GM23338 (cell line): ENCODE measurements at regions not wholly inside any gene's neighbourhood (a gene's known extent, or its start where the extent isn't known, plus 50 kb on each side); places are given as distances from the start of the nearest gene placed in this dataset.

Source experiments
- ATAC-seq: fragments of 200-7000 bp; cut with Tn5 transposase; 3 replicates; pipeline ENCODE4 v1.9.1; 2020
- DNase-seq: peaks from one replicate; pipeline ENCODE4 v3.0.0-alpha.2; 2015; ENCODE audit warnings: low spot score
- H2AFZ ChIP-seq: fragments of 200-600 bp; sonication (generic); 2 replicates; pipeline ENCODE4 v1.8.0; 2016; ENCODE audit warnings: antibody characterized with exemption, mild to moderate bottlenecking, moderate library complexity
- H3F3A ChIP-seq: fragments of 200-600 bp; sonication (generic); replicated peaks from 2 replicates; pipeline ENCODE4 v1.8.0; 2017; ENCODE audit warnings: antibody characterized with exemption, mixed run types, low read depth
- H3K27ac ChIP-seq: fragments of 200-600 bp; sonication (generic); 2 replicates; pipeline ENCODE4 v1.6.1; 2016; ENCODE audit warnings: low read depth
- H3K27me3 ChIP-seq: fragments of 200-600 bp; sonication (generic); 2 replicates; pipeline ENCODE4 v1.8.0; 2016; ENCODE audit warnings: mild to moderate bottlenecking, mixed run types, moderate library complexity; ENCODE audit not compliant: insufficient read depth
- H3K36me3 ChIP-seq: fragments of 200-600 bp; sonication (generic); 2 replicates; pipeline ENCODE4 v1.8.0; 2016; ENCODE audit warnings: mild to moderate bottlenecking; ENCODE audit not compliant: insufficient read depth
- H3K4me1 ChIP-seq: fragments of 200-600 bp; sonication (generic); 2 replicates; pipeline ENCODE4 v1.8.0; 2016; ENCODE audit warnings: mild to moderate bottlenecking, moderate library complexity; ENCODE audit not compliant: insufficient read depth
- H3K4me2 ChIP-seq: fragments of 200-600 bp; sonication (generic); 2 replicates; pipeline ENCODE4 v1.7.1; 2017; ENCODE audit warnings: mixed run types
- H3K4me3 ChIP-seq: fragments of 200-600 bp; sonication (generic); 2 replicates; pipeline ENCODE4 v1.6.1; 2016; ENCODE audit warnings: mixed run types
- H3K79me2 ChIP-seq: fragments of 200-600 bp; sonication (generic); replicated peaks from 2 replicates; pipeline ENCODE4 v1.8.0; 2017; ENCODE audit warnings: mild to moderate bottlenecking; ENCODE audit not compliant: insufficient read depth
- H3K9me2 ChIP-seq: fragments of 200-600 bp; sonication (generic); 2 replicates; pipeline ENCODE4 v1.8.0; 2017; ENCODE audit not compliant: insufficient read depth
- H4K20me1 ChIP-seq: fragments of 200-600 bp; sonication (generic); replicated peaks from 2 replicates; pipeline ENCODE4 v1.8.0; 2017; ENCODE audit warnings: mild to moderate bottlenecking; ENCODE audit not compliant: insufficient read depth
- H3K27ac Mint-ChIP-seq: 2 replicates; pipeline ENCODE4 v1.8.0; 2020; ENCODE audit warnings: inconsistent platforms, mild to moderate bottlenecking, moderate library complexity, mixed read lengths
- H3K27me3 Mint-ChIP-seq: 3 replicates; pipeline ENCODE4 v1.8.0; 2022; ENCODE audit warnings: low read depth, mild to moderate bottlenecking, moderate library complexity, mixed read lengths, inconsistent platforms; ENCODE audit not compliant: insufficient read depth, poor library complexity
- H3K36me3 Mint-ChIP-seq: 3 replicates; pipeline ENCODE4 v1.8.0; 2021; ENCODE audit warnings: low read depth, mild to moderate bottlenecking, inconsistent platforms, moderate library complexity, mixed read lengths
- H3K4me1 Mint-ChIP-seq: 3 replicates; pipeline ENCODE4 v1.8.0; 2020; ENCODE audit warnings: mild to moderate bottlenecking, inconsistent platforms, mixed read lengths
- H3K4me3 Mint-ChIP-seq: 3 replicates; pipeline ENCODE4 v1.8.0; 2021; ENCODE audit warnings: moderate library complexity, mild to moderate bottlenecking, inconsistent platforms, mixed read lengths
- H3K9me3 Mint-ChIP-seq: 3 replicates; pipeline ENCODE4 v1.8.0; 2020; ENCODE audit warnings: moderate library complexity, mild to moderate bottlenecking, inconsistent platforms, mixed read lengths
- EZH2 ChIP-seq: fragments of 200-600 bp; sonication (generic); IDR thresholded peaks from one replicate; pipeline ENCODE4 v1.8.0; 2017; ENCODE audit warnings: antibody characterized with exemption, mild to moderate bottlenecking, low read depth; ENCODE audit not compliant: unreplicated experiment
- EZH2phosphoT487 ChIP-seq: fragments of 200-600 bp; sonication (generic); IDR thresholded peaks from one replicate; pipeline ENCODE4 v1.8.1; 2018; ENCODE audit warnings: antibody characterized with exemption; ENCODE audit not compliant: unreplicated experiment
- JUNB ChIP-seq: IDR thresholded peaks from one replicate; pipeline ENCODE4 v1.6.1; 2016; ENCODE audit warnings: antibody characterized with exemption; ENCODE audit not compliant: unreplicated experiment
- ZNF331 ChIP-seq: fragments of 250-450 bp; sonication (Bioruptor Pico); IDR thresholded peaks from 2 replicates; pipeline ENCODE4 v1.5.0; 2020; ENCODE audit warnings: low read depth, mild to moderate bottlenecking, moderate library complexity
- TF ChIP-seq, protein P1 (sequence below): fragments of 250-450 bp; sonication (Bioruptor Pico); IDR thresholded peaks from 2 replicates; pipeline ENCODE4 v1.5.0; 2020; ENCODE audit warnings: mild to moderate bottlenecking, moderate library complexity
- TF ChIP-seq, protein P2 (sequence below): IDR thresholded peaks from one replicate; pipeline ENCODE4 v1.6.1; 2018; ENCODE audit warnings: antibody characterized with exemption; ENCODE audit not compliant: unreplicated experiment
- TF ChIP-seq, protein P3 (sequence below): IDR thresholded peaks from 2 replicates; pipeline ENCODE4 v1.6.1; 2016; ENCODE audit warnings: antibody characterized with exemption
- TF ChIP-seq, protein P4 (sequence below), 2 experiments: fragments of 200-600 bp in 1 of 2; sonication (generic) in 1 of 2; conservative IDR thresholded peaks; 2 replicates each; pipeline versions ENCODE4 v1.5.1 to v1.6.1; 2016 to 2017; ENCODE audit warnings: antibody characterized with exemption in 2 of 2, low read depth in 2 of 2, mild to moderate bottlenecking in 2 of 2, moderate library complexity in 1 of 2

DNA sequence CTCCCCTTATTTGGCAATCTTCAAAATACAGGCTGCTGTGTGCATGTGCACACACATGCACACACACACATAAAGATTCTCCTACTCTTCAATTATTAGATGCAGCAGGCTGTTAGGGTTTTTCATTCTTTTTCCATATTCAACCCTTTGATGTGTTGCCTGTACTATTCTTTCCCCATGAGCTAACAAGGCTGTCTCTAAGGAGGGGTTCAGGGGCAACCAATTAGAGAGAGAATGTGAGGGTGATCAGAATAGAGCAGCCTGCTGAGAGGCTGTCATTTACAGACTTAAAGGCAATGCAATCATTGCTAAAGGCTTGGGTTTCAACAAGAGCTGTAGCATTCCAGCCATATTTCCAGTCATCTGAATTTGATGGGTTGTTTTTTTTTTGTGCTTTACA lies 467.4 kb upstream of the ID4 start (continued):
- TF ChIP-seq, protein P1, sequence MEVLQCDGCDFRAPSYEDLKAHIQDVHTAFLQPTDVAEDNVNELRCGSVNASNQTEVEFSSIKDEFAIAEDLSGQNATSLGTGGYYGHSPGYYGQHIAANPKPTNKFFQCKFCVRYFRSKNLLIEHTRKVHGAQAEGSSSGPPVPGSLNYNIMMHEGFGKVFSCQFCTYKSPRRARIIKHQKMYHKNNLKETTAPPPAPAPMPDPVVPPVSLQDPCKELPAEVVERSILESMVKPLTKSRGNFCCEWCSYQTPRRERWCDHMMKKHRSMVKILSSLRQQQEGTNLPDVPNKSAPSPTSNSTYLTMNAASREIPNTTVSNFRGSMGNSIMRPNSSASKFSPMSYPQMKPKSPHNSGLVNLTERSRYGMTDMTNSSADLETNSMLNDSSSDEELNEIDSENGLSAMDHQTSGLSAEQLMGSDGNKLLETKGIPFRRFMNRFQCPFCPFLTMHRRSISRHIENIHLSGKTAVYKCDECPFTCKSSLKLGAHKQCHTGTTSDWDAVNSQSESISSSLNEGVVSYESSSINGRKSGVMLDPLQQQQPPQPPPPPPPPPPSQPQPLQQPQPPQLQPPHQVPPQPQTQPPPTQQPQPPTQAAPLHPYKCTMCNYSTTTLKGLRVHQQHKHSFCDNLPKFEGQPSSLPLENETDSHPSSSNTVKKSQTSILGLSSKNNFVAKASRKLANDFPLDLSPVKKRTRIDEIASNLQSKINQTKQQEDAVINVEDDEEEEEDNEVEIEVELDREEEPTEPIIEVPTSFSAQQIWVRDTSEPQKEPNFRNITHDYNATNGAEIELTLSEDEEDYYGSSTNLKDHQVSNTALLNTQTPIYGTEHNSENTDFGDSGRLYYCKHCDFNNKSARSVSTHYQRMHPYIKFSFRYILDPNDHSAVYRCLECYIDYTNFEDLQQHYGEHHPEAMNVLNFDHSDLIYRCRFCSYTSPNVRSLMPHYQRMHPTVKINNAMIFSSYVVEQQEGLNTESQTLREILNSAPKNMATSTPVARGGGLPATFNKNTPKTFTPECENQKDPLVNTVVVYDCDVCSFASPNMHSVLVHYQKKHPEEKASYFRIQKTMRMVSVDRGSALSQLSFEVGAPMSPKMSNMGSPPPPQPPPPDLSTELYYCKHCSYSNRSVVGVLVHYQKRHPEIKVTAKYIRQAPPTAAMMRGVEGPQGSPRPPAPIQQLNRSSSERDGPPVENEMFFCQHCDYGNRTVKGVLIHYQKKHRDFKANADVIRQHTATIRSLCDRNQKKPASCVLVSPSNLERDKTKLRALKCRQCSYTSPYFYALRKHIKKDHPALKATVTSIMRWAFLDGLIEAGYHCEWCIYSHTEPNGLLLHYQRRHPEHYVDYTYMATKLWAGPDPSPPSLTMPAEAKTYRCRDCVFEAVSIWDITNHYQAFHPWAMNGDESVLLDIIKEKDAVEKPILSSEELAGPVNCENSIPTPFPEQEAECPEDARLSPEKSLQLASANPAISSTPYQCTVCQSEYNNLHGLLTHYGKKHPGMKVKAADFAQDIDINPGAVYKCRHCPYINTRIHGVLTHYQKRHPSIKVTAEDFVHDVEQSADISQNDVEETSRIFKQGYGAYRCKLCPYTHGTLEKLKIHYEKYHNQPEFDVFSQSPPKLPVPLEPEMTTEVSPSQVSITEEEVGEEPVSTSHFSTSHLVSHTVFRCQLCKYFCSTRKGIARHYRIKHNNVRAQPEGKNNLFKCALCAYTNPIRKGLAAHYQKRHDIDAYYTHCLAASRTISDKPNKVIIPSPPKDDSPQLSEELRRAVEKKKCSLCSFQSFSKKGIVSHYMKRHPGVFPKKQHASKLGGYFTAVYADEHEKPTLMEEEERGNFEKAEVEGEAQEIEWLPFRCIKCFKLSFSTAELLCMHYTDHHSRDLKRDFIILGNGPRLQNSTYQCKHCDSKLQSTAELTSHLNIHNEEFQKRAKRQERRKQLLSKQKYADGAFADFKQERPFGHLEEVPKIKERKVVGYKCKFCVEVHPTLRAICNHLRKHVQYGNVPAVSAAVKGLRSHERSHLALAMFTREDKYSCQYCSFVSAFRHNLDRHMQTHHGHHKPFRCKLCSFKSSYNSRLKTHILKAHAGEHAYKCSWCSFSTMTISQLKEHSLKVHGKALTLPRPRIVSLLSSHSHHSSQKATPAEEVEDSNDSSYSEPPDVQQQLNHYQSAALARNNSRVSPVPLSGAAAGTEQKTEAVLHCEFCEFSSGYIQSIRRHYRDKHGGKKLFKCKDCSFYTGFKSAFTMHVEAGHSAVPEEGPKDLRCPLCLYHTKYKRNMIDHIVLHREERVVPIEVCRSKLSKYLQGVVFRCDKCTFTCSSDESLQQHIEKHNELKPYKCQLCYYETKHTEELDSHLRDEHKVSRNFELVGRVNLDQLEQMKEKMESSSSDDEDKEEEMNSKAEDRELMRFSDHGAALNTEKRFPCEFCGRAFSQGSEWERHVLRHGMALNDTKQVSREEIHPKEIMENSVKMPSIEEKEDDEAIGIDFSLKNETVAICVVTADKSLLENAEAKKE: no peak
- TF ChIP-seq, protein P2, sequence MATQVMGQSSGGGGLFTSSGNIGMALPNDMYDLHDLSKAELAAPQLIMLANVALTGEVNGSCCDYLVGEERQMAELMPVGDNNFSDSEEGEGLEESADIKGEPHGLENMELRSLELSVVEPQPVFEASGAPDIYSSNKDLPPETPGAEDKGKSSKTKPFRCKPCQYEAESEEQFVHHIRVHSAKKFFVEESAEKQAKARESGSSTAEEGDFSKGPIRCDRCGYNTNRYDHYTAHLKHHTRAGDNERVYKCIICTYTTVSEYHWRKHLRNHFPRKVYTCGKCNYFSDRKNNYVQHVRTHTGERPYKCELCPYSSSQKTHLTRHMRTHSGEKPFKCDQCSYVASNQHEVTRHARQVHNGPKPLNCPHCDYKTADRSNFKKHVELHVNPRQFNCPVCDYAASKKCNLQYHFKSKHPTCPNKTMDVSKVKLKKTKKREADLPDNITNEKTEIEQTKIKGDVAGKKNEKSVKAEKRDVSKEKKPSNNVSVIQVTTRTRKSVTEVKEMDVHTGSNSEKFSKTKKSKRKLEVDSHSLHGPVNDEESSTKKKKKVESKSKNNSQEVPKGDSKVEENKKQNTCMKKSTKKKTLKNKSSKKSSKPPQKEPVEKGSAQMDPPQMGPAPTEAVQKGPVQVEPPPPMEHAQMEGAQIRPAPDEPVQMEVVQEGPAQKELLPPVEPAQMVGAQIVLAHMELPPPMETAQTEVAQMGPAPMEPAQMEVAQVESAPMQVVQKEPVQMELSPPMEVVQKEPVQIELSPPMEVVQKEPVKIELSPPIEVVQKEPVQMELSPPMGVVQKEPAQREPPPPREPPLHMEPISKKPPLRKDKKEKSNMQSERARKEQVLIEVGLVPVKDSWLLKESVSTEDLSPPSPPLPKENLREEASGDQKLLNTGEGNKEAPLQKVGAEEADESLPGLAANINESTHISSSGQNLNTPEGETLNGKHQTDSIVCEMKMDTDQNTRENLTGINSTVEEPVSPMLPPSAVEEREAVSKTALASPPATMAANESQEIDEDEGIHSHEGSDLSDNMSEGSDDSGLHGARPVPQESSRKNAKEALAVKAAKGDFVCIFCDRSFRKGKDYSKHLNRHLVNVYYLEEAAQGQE: no peak
- TF ChIP-seq, protein P3, sequence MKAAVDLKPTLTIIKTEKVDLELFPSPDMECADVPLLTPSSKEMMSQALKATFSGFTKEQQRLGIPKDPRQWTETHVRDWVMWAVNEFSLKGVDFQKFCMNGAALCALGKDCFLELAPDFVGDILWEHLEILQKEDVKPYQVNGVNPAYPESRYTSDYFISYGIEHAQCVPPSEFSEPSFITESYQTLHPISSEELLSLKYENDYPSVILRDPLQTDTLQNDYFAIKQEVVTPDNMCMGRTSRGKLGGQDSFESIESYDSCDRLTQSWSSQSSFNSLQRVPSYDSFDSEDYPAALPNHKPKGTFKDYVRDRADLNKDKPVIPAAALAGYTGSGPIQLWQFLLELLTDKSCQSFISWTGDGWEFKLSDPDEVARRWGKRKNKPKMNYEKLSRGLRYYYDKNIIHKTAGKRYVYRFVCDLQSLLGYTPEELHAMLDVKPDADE: no peak

DNA sequence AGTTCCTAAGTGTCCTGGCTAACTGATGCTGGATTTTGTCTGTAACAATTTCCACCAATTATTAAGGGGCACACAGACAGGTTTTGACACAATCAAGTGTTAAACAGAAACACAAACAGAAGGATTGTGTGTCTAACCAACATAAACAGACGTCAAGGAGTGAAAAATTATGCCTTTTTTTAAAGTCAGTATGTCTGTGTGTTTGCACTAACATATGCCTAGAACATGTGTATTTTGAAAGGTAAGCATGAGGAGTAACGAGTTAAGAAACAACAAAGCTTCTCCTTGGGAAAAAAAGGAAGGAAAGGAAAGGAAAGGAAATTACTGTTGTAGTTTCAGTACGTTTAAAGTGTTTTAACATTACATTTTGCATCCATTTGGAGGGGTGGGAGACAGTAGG lies 466.3 kb upstream of the ID4 start:
- DNase-seq (no peak), ATAC-seq (no peak)
- H3K4me1 ChIP-seq: peaks cover 12% of the 10 kb centered on the region; the same call in 1 of the 2 replicates
- peaks cover 2% of the 10 kb centered on the region; the same call in 2 of the 3 replicates for H3K9me3 Mint-ChIP-seq
- no peaks in the 10 kb centered on the region for H3K36me3 Mint-ChIP-seq
- no peaks in the 10 kb centered on the region for H4K20me1 ChIP-seq
- H3K79me2 ChIP-seq: no peaks in the 10 kb centered on the region
- no peak overlapping the region for H3K4me3 ChIP-seq
- H2AFZ ChIP-seq: peak overlapping the region; percentile 82; the same call in 1 of the 2 replicates
- H3K36me3 ChIP-seq: no peaks in the 10 kb centered on the region
- peak overlapping the region; percentile 41 for H3K27ac Mint-ChIP-seq
- no peak overlapping the region for H3K4me3 Mint-ChIP-seq
- no peaks in the 10 kb centered on the region for H3F3A ChIP-seq
- no peaks in the 10 kb centered on the region for H3K27me3 ChIP-seq
- H3K4me1 Mint-ChIP-seq: peaks cover 18% of the 10 kb centered on the region; the same call in 2 of the 3 replicates
- no peak overlapping the region for H3K4me2 ChIP-seq
- peaks cover 8% of the 10 kb centered on the region; the same call in 1 of the 2 replicates for H3K9me2 ChIP-seq
- H3K27me3 Mint-ChIP-seq: no peaks in the 10 kb centered on the region
- no peak overlapping the region for H3K27ac ChIP-seq
- TF ChIP-seq EZH2 (no peak), JUNB (no peak), ZNF331 (CRISPR knock-in tag) (no peak), EZH2phosphoT487 (no peak)
- TF ChIP-seq, protein P3: no peak
- TF ChIP-seq, protein P4, sequence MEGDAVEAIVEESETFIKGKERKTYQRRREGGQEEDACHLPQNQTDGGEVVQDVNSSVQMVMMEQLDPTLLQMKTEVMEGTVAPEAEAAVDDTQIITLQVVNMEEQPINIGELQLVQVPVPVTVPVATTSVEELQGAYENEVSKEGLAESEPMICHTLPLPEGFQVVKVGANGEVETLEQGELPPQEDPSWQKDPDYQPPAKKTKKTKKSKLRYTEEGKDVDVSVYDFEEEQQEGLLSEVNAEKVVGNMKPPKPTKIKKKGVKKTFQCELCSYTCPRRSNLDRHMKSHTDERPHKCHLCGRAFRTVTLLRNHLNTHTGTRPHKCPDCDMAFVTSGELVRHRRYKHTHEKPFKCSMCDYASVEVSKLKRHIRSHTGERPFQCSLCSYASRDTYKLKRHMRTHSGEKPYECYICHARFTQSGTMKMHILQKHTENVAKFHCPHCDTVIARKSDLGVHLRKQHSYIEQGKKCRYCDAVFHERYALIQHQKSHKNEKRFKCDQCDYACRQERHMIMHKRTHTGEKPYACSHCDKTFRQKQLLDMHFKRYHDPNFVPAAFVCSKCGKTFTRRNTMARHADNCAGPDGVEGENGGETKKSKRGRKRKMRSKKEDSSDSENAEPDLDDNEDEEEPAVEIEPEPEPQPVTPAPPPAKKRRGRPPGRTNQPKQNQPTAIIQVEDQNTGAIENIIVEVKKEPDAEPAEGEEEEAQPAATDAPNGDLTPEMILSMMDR (conservative IDR thresholded peaks at IDR 0.05; ENCODE audit: low read depth in 2 of 2): no peak
